ENCODE measurements at regions not wholly inside any gene's neighbourhood (a gene's known extent, or its start where the extent isn't known, plus 50 kb on each side); places are given as distances from the start of the nearest gene placed in this dataset.

- DNase-seq (ENCODE audit: low read depth in 1 of 2, low spot score in 2 of 2) (no peak), FAIRE-seq (no peak)
- no peak overlapping the region for H4K91ac ChIP-seq (replicated peaks; ENCODE audit: insufficient read length, low read length)
- no peaks in the 10 kb centered on the region for H3K36me3 ChIP-seq (ENCODE audit: control insufficient read depth in 2 of 4, insufficient read depth in 4 of 4, low read length in 3 of 4)
- no peaks in the 10 kb centered on the region for H3K79me1 ChIP-seq (ENCODE audit: low read depth, low read length)
- no peaks in the 10 kb centered on the region; a peak in 1 of 7 replicates for H3K4me1 ChIP-seq (replicated peaks in 1 of 4; ENCODE audit: control insufficient read depth in 3 of 4, insufficient read depth in 4 of 4, low read length in 3 of 4)
- ChIA-PET POLR2A (ENCODE audit: partially characterized antibody) (no interaction called here), CTCF (ENCODE audit: partially characterized antibody) (interaction anchor here (1.0 to 1.8 kb wide), 3 partner anchors 13 to 663 kb away, joined by 3 to 5 read pairs (median 4); no protein-coding TSS in a partner anchor)
- no peak overlapping the region for H2AK5ac ChIP-seq (ENCODE audit: low read depth, low read length)
- 94% methylated on average over 1 of the region's 1 CpG; no CpG with 5 or more reads in 1 of the 2 experiments for WGBS, 2 experiments (ENCODE audit: extremely low coverage in 1 of 2, insufficient coverage in 1 of 2, insufficient read length in 1 of 2, insufficient replicate concordance in 2 of 2, low coverage in 1 of 2, low lambda C conversion rate in 2 of 2, missing lambda C conversion rate in 1 of 2)
- H3K4me2 ChIP-seq (ENCODE audit: insufficient read depth in 1 of 2, low read depth in 2 of 2, low read length in 2 of 2) = no peak overlapping the region
- no peak overlapping the region for H3K14ac ChIP-seq (ENCODE audit: insufficient read length)
- H3K23ac ChIP-seq (ENCODE audit: insufficient read length) = no peak overlapping the region
- H2AFZ ChIP-seq (ENCODE audit: low read length) = no peak overlapping the region
- H4K5ac ChIP-seq (ENCODE audit: insufficient read length, low read depth, low read length) = no peak overlapping the region
- H2BK20ac ChIP-seq (ENCODE audit: low read length) = no peak overlapping the region
- no peak overlapping the region for H3K18ac ChIP-seq (ENCODE audit: extremely low read depth, low read length)
- H4K20me1 ChIP-seq (replicated peaks in 1 of 2; ENCODE audit: control insufficient read depth in 1 of 2, insufficient read depth in 2 of 2, low read length in 2 of 2) = no peaks in the 10 kb centered on the region
- no peaks in the 10 kb centered on the region for H3K27me3 ChIP-seq (replicated peaks in 1 of 4; ENCODE audit: control insufficient read depth in 3 of 4, extremely low read depth in 1 of 4, insufficient read depth in 3 of 4, low read length in 3 of 4)
- no peak overlapping the region for H2BK12ac ChIP-seq (ENCODE audit: low read depth, low read length)
- no peak overlapping the region for H2BK5ac ChIP-seq (ENCODE audit: low read depth, low read length)
- no peaks in the 10 kb centered on the region for H3K9me3 ChIP-seq (ENCODE audit: insufficient read depth in 2 of 2, low read depth in 1 of 2, low read length in 1 of 2)
- H3K9ac ChIP-seq (replicated peaks in 1 of 4; ENCODE audit: extremely low read depth in 1 of 4, low read depth in 3 of 4, low read length in 3 of 4) = no peak overlapping the region
- H4K8ac ChIP-seq (ENCODE audit: extremely low read depth, insufficient read depth, low read length) = no peak overlapping the region
- no peaks in the 10 kb centered on the region for H3K79me2 ChIP-seq (ENCODE audit: control insufficient read depth in 1 of 2, insufficient read depth in 2 of 2, low read length in 2 of 2)
- no peak overlapping the region for H3K4me3 ChIP-seq (ENCODE audit: extremely low read depth in 1 of 4, insufficient read depth in 2 of 4, low read depth in 3 of 4, low read length in 4 of 4)
- H3K4ac ChIP-seq (replicated peaks; ENCODE audit: insufficient read length, low read depth, low read length) = no peak overlapping the region
- H3K27ac ChIP-seq (ENCODE audit: low read depth, low read length) = no peak overlapping the region
- no peaks in the 10 kb centered on the region for H3K23me2 ChIP-seq (ENCODE audit: low read depth, low read length)
- no peak overlapping the region for H3K56ac ChIP-seq (replicated peaks; ENCODE audit: insufficient read length, low read depth, low read length)
- H2BK120ac ChIP-seq (replicated peaks; ENCODE audit: low read depth, low read length) = no peak overlapping the region
- no peak overlapping the region for H2BK15ac ChIP-seq (ENCODE audit: low read length)
- TF ChIP-seq EGR1 (IDR thresholded peaks at IDR 0.05; ENCODE audit: borderline replicate concordance, low read depth, low read length) = no peak
- no peak for TF ChIP-seq SIN3A (conservative IDR thresholded peaks at IDR 0.05 in 1 of 2, IDR thresholded peaks at IDR 0.05 in 1 of 2; ENCODE audit: low read depth in 1 of 2, low read length in 2 of 2)
- no peak for TF ChIP-seq ATF3 (IDR thresholded peaks at IDR 0.05; ENCODE audit: insufficient read depth, low read depth, low read length)
- TF ChIP-seq NRF1 (IDR thresholded peaks at IDR 0.05; ENCODE audit: low read depth, low read length) = no peak
- no peak for TF ChIP-seq KDM1A (IDR thresholded peaks at IDR 0.05; ENCODE audit: borderline replicate concordance, low read length)
- TF ChIP-seq YY1 (IDR thresholded peaks at IDR 0.05; ENCODE audit: low read depth, low read length) = no peak
- TF ChIP-seq CHD1 (IDR thresholded peaks at IDR 0.05; ENCODE audit: low read depth, low read length) = no peak
- TF ChIP-seq JUN (IDR thresholded peaks at IDR 0.05; ENCODE audit: low read depth, low read length) = no peak
- TF ChIP-seq GABPA (IDR thresholded peaks at IDR 0.05; ENCODE audit: borderline replicate concordance, insufficient read depth, low read length) = no peak
- TF ChIP-seq CBX5 (IDR thresholded peaks at IDR 0.05; ENCODE audit: low read depth, low read length) = no peak
- TF ChIP-seq CEBPB (IDR thresholded peaks at IDR 0.05; ENCODE audit: low read depth, low read length) = no peak
- no peak for TF ChIP-seq RXRA (IDR thresholded peaks at IDR 0.05; ENCODE audit: insufficient read depth, low read depth, low read length)
- TF ChIP-seq CHD2 (IDR thresholded peaks at IDR 0.05; ENCODE audit: low read length) = no peak
- TF ChIP-seq KDM5A (IDR thresholded peaks at IDR 0.05; ENCODE audit: low read length) = no peak
- no peak for TF ChIP-seq SIRT6 (IDR thresholded peaks at IDR 0.05; ENCODE audit: low read length)
- TF ChIP-seq POU5F1 (IDR thresholded peaks at IDR 0.05; ENCODE audit: low read depth, low read length) = no peak
Observed at GRCh38 chr3:157868196-157868595, 238.0 kb downstream of the SHOX2 start.
